Esophagus squamous epithelium (tissue), 5 donors: ENCODE measurements at regions not wholly inside any gene's neighbourhood (a gene's known extent, or its start where the extent isn't known, plus 50 kb on each side); places are given as distances from the start of the nearest gene placed in this dataset.

ENCODE experiments used
- DNase-seq: peaks from one replicate; lab custom pipeline; 2025; lab: John Stamatoyannopoulos, UW
- H3K27ac ChIP-seq, 4 donors: fragments of 200-600 bp; sonication (generic); one replicate each; pipeline ENCODE4 v1.5.1; 2016 to 2019; ENCODE audit warnings: mild to moderate bottlenecking in 1 of 4
- H3K27me3 ChIP-seq, 4 donors: fragments of 200-600 bp; sonication (generic); 1 replicate in 3 of 4; 2 replicates in 1 of 4; pipeline versions ENCODE4 v1.5.1 to v1.6.0; 2017 to 2021; ENCODE audit warnings: antibody characterized with exemption in 1 of 4
- H3K36me3 ChIP-seq, 3 donors: fragments of 200-600 bp; sonication (generic); one replicate each; pipeline ENCODE4 v1.5.1; 2016 to 2019
- H3K4me1 ChIP-seq, 3 donors: fragments of 200-600 bp; sonication (generic); one replicate each; pipeline ENCODE4 v1.5.1; 2017 to 2019
- H3K4me3 ChIP-seq, 4 donors: fragments of 200-600 bp; sonication (generic); 1 replicate in 3 of 4; 2 replicates in 1 of 4; pipeline ENCODE4 v1.5.1; 2016 to 2019; ENCODE audit warnings: mild to moderate bottlenecking in 2 of 4, moderate library complexity in 1 of 4
- H3K9me3 ChIP-seq, 3 donors: fragments of 200-600 bp; sonication (generic); one replicate each; pipeline ENCODE4 v1.5.1; 2016 to 2019
- POLR2A ChIP-seq, 4 donors: fragments of 450-650 bp; IDR thresholded peaks; one replicate each; pipeline ENCODE4 v1.6.1; 2017; ENCODE audit warnings: antibody characterized with exemption in 4 of 4, mild to moderate bottlenecking in 4 of 4, moderate library complexity in 3 of 4
- WGBS, 2 donors: methylation state at CpG; one replicate each; pipeline ENCODE4 v1.1.5; 2018; 5-methylcytosine and 5-hydroxymethylcytosine counted together
- intact Hi-C: fragments of 100-400 bp; cut with DNase I; formaldehyde crosslinking; loops from one replicate; pipeline ENCODE4 v1.15.0; 2022
- TF ChIP-seq, protein P1 (sequence below), 6 experiments: fragments of 450-650 bp in 4 of 6; fragments of 200-600 bp in 2 of 6; sonication (generic) in 2 of 6; IDR thresholded peaks; one replicate each; pipeline ENCODE4 v1.5.1; 2016 to 2019; ENCODE audit warnings: antibody characterized with exemption in 6 of 6, mild to moderate bottlenecking in 4 of 6, moderate library complexity in 4 of 6
- donor health status: DM: yes; HTN: yes; CAD: no.

DNA sequence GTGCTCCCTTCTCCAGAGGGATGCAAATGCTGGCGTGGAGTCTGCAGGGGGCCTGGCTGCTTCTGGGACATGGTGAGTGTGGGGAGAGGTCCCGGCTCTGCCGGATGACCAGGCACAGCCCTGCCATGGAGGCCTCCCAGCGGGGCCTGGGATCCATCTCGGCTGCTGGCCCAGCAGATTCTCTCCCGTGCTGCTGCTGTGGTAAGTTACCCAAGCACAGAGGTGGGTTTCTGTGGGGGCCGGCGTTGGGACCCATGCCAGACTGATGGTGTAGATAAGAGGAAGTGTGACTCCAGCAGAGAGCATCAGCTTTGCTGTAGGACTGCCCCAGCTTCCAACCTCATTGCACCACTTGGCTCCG, 147.5 kb upstream of the B3GAT1 start:
- WGBS, 2 donors = 30 to 59% methylated on average over 3 to 7 of the region's 9 CpGs
- Histone ChIP-seq H3K4me3 (no peak overlapping the region), H3K4me1 (no peaks in the 10 kb centered on the region), H3K27ac (no peak overlapping the region), H3K27me3 (peaks cover 0 to 25% (median 0%) of the 10 kb centered on the region in 4 donors), H3K9me3 (no peaks in the 10 kb centered on the region), H3K36me3 (no peaks in the 10 kb centered on the region)
- DNase-seq = no peak
- no peak for TF ChIP-seq POLR2A (IDR thresholded peaks at IDR 0.05)
- TF ChIP-seq, protein P1, sequence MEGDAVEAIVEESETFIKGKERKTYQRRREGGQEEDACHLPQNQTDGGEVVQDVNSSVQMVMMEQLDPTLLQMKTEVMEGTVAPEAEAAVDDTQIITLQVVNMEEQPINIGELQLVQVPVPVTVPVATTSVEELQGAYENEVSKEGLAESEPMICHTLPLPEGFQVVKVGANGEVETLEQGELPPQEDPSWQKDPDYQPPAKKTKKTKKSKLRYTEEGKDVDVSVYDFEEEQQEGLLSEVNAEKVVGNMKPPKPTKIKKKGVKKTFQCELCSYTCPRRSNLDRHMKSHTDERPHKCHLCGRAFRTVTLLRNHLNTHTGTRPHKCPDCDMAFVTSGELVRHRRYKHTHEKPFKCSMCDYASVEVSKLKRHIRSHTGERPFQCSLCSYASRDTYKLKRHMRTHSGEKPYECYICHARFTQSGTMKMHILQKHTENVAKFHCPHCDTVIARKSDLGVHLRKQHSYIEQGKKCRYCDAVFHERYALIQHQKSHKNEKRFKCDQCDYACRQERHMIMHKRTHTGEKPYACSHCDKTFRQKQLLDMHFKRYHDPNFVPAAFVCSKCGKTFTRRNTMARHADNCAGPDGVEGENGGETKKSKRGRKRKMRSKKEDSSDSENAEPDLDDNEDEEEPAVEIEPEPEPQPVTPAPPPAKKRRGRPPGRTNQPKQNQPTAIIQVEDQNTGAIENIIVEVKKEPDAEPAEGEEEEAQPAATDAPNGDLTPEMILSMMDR (IDR thresholded peaks at IDR 0.05) = no peak
- intact Hi-C loops = no loop called here

DNA sequence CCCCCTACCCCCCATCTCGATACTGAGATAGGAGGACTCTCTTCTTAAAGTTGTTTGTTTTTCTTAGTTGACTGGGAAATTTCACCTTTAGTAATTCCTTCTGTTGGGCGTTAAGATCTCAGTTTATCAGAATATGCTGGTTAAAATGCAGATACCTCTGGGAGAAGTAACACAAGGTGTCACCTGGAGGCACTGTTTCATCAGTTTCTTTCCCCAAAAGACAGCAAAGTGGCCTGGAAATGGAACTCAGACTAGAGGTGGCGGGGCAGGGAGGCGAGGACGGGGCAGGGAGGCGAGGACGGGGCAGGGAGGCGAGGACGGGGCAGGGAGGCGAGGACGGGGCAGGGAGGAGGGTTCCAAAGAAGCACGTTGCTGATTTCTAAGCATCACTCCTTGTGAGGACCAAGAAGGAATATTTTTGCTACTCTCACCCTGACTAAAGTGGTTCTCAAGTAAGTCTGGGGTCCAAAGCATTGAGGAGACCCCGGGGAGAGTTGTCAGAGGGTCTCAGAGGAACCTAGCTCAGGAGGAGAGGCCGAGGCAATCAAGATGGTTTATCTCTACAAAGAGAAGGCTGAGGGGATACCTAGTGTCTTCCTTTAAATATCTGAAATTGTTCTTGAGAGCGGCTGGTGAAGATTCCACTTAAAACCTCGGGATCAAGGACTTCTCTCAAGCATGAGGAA, 147.0 kb upstream of the B3GAT1 start:
- WGBS, 2 donors = 66 to 70% methylated on average over 16 of the region's 16 CpGs
- no peaks in the 10 kb centered on the region for H3K36me3 ChIP-seq
- intact Hi-C loops = no loop called here
- no peaks in the 10 kb centered on the region for H3K4me1 ChIP-seq
- DNase-seq = no peak
- H3K4me3 ChIP-seq = no peak overlapping the region
- no peak overlapping the region for H3K27ac ChIP-seq
- no peak for TF ChIP-seq POLR2A (IDR thresholded peaks at IDR 0.05)
- TF ChIP-seq, protein P1 (IDR thresholded peaks at IDR 0.05) = no peak
- peaks cover 0 to 25% (median 0%) of the 10 kb centered on the region in 4 donors for H3K27me3 ChIP-seq
- no peaks in the 10 kb centered on the region for H3K9me3 ChIP-seq

DNA sequence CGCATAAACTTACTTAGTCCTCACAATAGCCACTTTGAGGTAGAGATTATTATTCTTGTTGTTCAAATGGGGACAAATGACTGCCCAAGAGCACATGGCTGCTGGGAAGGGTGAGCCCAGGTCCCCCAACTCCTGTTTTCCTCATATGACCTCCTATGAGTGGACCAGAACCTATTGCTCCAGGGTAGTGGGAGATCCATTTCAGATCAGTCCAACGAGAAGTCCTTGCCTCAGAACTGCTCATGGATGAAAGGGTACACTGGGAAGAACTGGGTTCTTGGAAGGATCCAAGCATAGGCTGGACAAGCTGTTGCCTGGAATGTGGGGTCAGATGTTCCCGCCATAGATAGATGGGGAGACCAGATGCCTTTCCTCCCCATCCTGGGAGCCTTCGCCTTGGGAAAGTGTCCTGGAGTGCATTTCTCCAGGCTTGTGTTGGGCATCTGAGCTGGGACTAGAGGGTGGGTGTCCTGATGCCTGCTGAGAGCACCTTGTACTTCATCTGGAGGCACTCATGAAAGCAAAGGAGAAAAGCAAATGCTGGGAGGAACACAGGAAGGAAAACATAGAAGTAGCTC, 146.3 kb upstream of the B3GAT1 start:
- H3K4me1 ChIP-seq = no peaks in the 10 kb centered on the region
- no peak overlapping the region for H3K27ac ChIP-seq
- H3K27me3 ChIP-seq = peaks cover 0 to 22% (median 0%) of the 10 kb centered on the region in 4 donors
- intact Hi-C loops = no loop called here
- H3K4me3 ChIP-seq = no peak overlapping the region
- DNase-seq = no peak
- 83 to 88% methylated on average over 3 to 4 of the region's 4 CpGs for WGBS, 2 donors
- TF ChIP-seq POLR2A (IDR thresholded peaks at IDR 0.05) = no peak
- TF ChIP-seq, protein P1 (IDR thresholded peaks at IDR 0.05) = no peak
- H3K9me3 ChIP-seq = no peaks in the 10 kb centered on the region
- no peaks in the 10 kb centered on the region for H3K36me3 ChIP-seq

DNA sequence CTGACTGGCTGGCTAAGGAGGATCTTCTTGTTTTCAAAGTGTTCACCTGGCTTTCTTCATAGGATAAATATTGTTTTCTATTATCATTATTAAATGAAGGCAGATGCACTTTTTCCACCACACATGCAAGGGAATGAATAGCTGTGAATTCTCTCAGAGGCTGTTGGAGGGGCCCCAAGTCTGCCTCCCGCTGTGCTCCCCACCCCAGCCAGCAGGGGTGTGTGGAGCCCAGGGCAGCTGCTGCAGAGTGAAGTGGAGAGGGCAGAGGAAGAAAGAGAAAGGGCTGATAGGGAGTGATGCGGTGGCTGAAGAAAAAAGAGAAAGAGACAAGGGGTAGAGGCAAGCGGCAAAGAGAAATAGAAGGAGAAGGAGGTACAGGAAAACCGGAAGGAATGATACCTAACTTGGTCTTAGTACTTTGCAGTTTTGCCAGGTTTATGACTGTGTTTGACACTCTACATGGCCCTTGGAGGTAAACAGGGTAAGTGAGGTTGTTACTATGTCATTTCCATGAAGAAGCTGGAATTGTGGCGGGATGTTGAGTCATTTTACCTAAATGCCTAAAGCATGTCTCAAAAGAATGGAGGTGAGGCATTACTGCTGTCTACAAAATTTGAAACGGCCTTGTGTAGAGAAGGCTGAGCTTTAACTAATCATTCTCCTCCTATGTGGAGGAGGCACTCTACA, 145.7 kb upstream of the B3GAT1 start:
- H3K36me3 ChIP-seq = no peaks in the 10 kb centered on the region
- H3K4me3 ChIP-seq = no peak overlapping the region
- TF ChIP-seq, protein P1 (IDR thresholded peaks at IDR 0.05) = no peak
- TF ChIP-seq POLR2A (IDR thresholded peaks at IDR 0.05) = no peak
- H3K9me3 ChIP-seq = no peaks in the 10 kb centered on the region
- peaks cover 0 to 4% (median 0%) of the 10 kb centered on the region in 3 donors for H3K4me1 ChIP-seq
- WGBS, 2 donors = 63 to 68% methylated on average over 6 of the region's 6 CpGs
- H3K27ac ChIP-seq = no peak overlapping the region
- intact Hi-C loops = no loop called here
- no peak for DNase-seq
- peaks cover 0 to 18% (median 0%) of the 10 kb centered on the region in 4 donors for H3K27me3 ChIP-seq

GRCh38 chr11:134556186-134556585, 144.1 kb upstream of the B3GAT1 start:
- Histone ChIP-seq H3K36me3 (no peaks in the 10 kb centered on the region), H3K9me3 (no peaks in the 10 kb centered on the region), H3K27me3 (peaks cover 0 to 18% (median 0%) of the 10 kb centered on the region in 4 donors), H3K27ac (no peak overlapping the region), H3K4me3 (no peak overlapping the region), H3K4me1 (peaks cover 0 to 6% (median 0%) of the 10 kb centered on the region in 3 donors)
- DNase-seq = no peak
- WGBS, 2 donors = 93 to 96% methylated on average over 2 to 4 of the region's 4 CpGs
- TF ChIP-seq, protein P1 (IDR thresholded peaks at IDR 0.05) = no peak
- TF ChIP-seq POLR2A (IDR thresholded peaks at IDR 0.05) = no peak
- intact Hi-C loops = no loop called here
